H9 (cell line): ENCODE measurements at regions not wholly inside any gene's neighbourhood (a gene's known extent, or its start where the extent isn't known, plus 50 kb on each side); places are given as distances from the start of the nearest gene placed in this dataset.
"Not testable (repeated sequence)": the region's sequence is repeated elsewhere in the genome, so short reads cannot be mapped to it uniquely, and the experiment has no call there.

Experiments
- DNase-seq: peaks from one replicate; pipeline ENCODE4 v3.0.0-alpha.2; 2017
- H2AFZ ChIP-seq: one replicate; pipeline ENCODE4 v1.6.1; 2013; ENCODE audit warnings: mild to moderate bottlenecking, low read length, control low read depth, moderate library complexity
- H2AK5ac ChIP-seq: 2 replicates; pipeline ENCODE4 v1.6.1; 2013; ENCODE audit warnings: low read length, control low read depth, mixed read lengths; ENCODE audit not compliant: insufficient read length
- H2BK120ac ChIP-seq: one replicate; pipeline ENCODE4 v1.6.1; 2013; ENCODE audit warnings: low read depth, mild to moderate bottlenecking, low read length, control low read depth, inconsistent platforms; ENCODE audit not compliant: poor library complexity, severe bottlenecking
- H2BK12ac ChIP-seq: 2 replicates; pipeline ENCODE4 v1.6.1; 2013; ENCODE audit warnings: low read length, control low read depth, mixed read lengths, low read depth; ENCODE audit not compliant: insufficient read length
- H2BK15ac ChIP-seq: 2 replicates; pipeline ENCODE4 v1.6.1; 2013; ENCODE audit warnings: low read depth, low read length, control low read depth
- H2BK20ac ChIP-seq: one replicate; pipeline ENCODE4 v1.6.1; 2013; ENCODE audit warnings: low read depth, mild to moderate bottlenecking, low read length, control low read depth, inconsistent platforms; ENCODE audit not compliant: poor library complexity, severe bottlenecking
- H2BK5ac ChIP-seq: 2 replicates; pipeline ENCODE4 v1.6.1; 2013; ENCODE audit warnings: low read length, control low read depth, mixed read lengths; ENCODE audit not compliant: insufficient read length
- H3K14ac ChIP-seq: 2 replicates; pipeline ENCODE4 v1.6.1; 2013; ENCODE audit warnings: low read length, control low read depth; ENCODE audit not compliant: insufficient read depth
- H3K18ac ChIP-seq: 2 replicates; pipeline ENCODE4 v1.6.1; 2013; ENCODE audit warnings: low read depth, mild to moderate bottlenecking, mixed read lengths, low read length, control low read depth; ENCODE audit not compliant: insufficient read length
- H3K23ac ChIP-seq: 2 replicates; pipeline ENCODE4 v1.6.1; 2013; ENCODE audit warnings: low read length, control low read depth, mixed read lengths, low read depth; ENCODE audit not compliant: insufficient read length
- H3K23me2 ChIP-seq: 2 replicates; pipeline ENCODE4 v1.6.1; 2013; ENCODE audit warnings: low read depth, mild to moderate bottlenecking, mixed read lengths, low read length, control low read depth; ENCODE audit not compliant: insufficient read length, poor library complexity, severe bottlenecking
- H3K27ac ChIP-seq: 2 replicates; pipeline ENCODE4 v1.5.1; 2013; ENCODE audit warnings: low read length, control low read depth, mixed read lengths, low read depth; ENCODE audit not compliant: insufficient read length
- H3K27me3 ChIP-seq: 2 replicates; pipeline ENCODE4 v1.6.1; 2013; ENCODE audit warnings: low read length, control low read depth, inconsistent platforms; ENCODE audit not compliant: insufficient read depth
- H3K4ac ChIP-seq: 2 replicates; pipeline ENCODE4 v1.6.1; 2013; ENCODE audit warnings: low read depth, mild to moderate bottlenecking, control low read depth, inconsistent platforms, low read length, moderate library complexity
- H3K4me1 ChIP-seq: 2 replicates; pipeline ENCODE4 v1.6.1; 2013; ENCODE audit warnings: low read length, control low read depth, inconsistent platforms; ENCODE audit not compliant: insufficient read depth
- H3K4me2 ChIP-seq: 2 replicates; pipeline ENCODE4 v1.6.1; 2013; ENCODE audit warnings: low read length, control low read depth, mixed read lengths; ENCODE audit not compliant: insufficient read length, insufficient read depth
- H3K56ac ChIP-seq: 2 replicates; pipeline ENCODE4 v1.6.1; 2013; ENCODE audit warnings: low read depth, mild to moderate bottlenecking, mixed read lengths, low read length, control low read depth; ENCODE audit not compliant: insufficient read length
- H3K79me1 ChIP-seq: 2 replicates; pipeline ENCODE4 v1.6.1; 2013; ENCODE audit warnings: low read depth, mild to moderate bottlenecking, moderate library complexity, low read length, control low read depth, inconsistent platforms; ENCODE audit not compliant: insufficient read depth, poor library complexity, severe bottlenecking
- H3K79me2 ChIP-seq: 2 replicates; pipeline ENCODE4 v1.6.1; 2013; ENCODE audit warnings: low read length, control low read depth, inconsistent platforms; ENCODE audit not compliant: insufficient read depth
- H3K9ac ChIP-seq: 2 replicates; pipeline ENCODE4 v1.6.1; 2013; ENCODE audit warnings: low read length, control low read depth, mixed read lengths; ENCODE audit not compliant: insufficient read length; ENCODE audit errors: extremely low read depth
- H3K9me3 ChIP-seq: one replicate; pipeline ENCODE4 v1.6.1; 2013; ENCODE audit warnings: low read depth, low read length, inconsistent platforms; ENCODE audit not compliant: control insufficient read depth
- H3T11ph ChIP-seq: one replicate; pipeline ENCODE4 v1.6.1; 2013; ENCODE audit warnings: mild to moderate bottlenecking, low read length, control low read depth, inconsistent platforms
- H4K20me1 ChIP-seq: one replicate; pipeline ENCODE4 v1.6.1; 2013; ENCODE audit not compliant: control insufficient read depth, insufficient read length, insufficient read depth
- H4K5ac ChIP-seq: 2 replicates; pipeline ENCODE4 v1.6.1; 2013; ENCODE audit warnings: low read depth, mild to moderate bottlenecking, mixed read lengths, low read length, control low read depth; ENCODE audit not compliant: insufficient read length
- H4K8ac ChIP-seq: replicated peaks from 2 replicates; pipeline ENCODE4 v1.6.1; 2013; ENCODE audit warnings: low read length, control low read depth, mixed read lengths, low read depth; ENCODE audit not compliant: insufficient read length
- H4K91ac ChIP-seq: 2 replicates; pipeline ENCODE4 v1.6.1; 2013; ENCODE audit warnings: low read depth, mild to moderate bottlenecking, moderate library complexity, mixed read lengths, low read length, control low read depth; ENCODE audit not compliant: insufficient read length
- H3K27ac Mint-ChIP-seq, 3 experiments: 2 replicates in 2 of 3; 3 replicates in 1 of 3; pipeline ENCODE4 v1.8.0; 2020 to 2021; ENCODE audit warnings: mixed read lengths in 3 of 3, mild to moderate bottlenecking in 1 of 3, moderate library complexity in 1 of 3
- H3K27me3 Mint-ChIP-seq: 2 replicates; pipeline ENCODE4 v1.8.0; 2021; ENCODE audit warnings: low read depth, mild to moderate bottlenecking, moderate library complexity, mixed read lengths
- H3K36me3 Mint-ChIP-seq, 3 experiments: 2 replicates in 2 of 3; 3 replicates in 1 of 3; pipeline ENCODE4 v1.8.0; 2020 to 2021; ENCODE audit warnings: low read depth in 3 of 3, mixed read lengths in 3 of 3; ENCODE audit not compliant: insufficient read depth in 1 of 3
- H3K4me1 Mint-ChIP-seq, 2 experiments: 2 replicates each; pipeline ENCODE4 v1.8.0; 2020; ENCODE audit warnings: mixed read lengths in 2 of 2
- H3K4me3 Mint-ChIP-seq, 2 experiments: 2 replicates in 1 of 2; 3 replicates in 1 of 2; pipeline ENCODE4 v1.8.0; 2020 to 2021; ENCODE audit warnings: mild to moderate bottlenecking in 2 of 2, mixed read lengths in 2 of 2, moderate library complexity in 1 of 2
- H3K9me3 Mint-ChIP-seq, 2 experiments: 2 replicates in 1 of 2; 3 replicates in 1 of 2; pipeline ENCODE4 v1.8.0; 2020; ENCODE audit warnings: mild to moderate bottlenecking in 2 of 2, mixed read lengths in 2 of 2, moderate library complexity in 1 of 2
- WGBS: extraction: QIAGEN DNeasy Blood & Tissue Kit; methylation state at CpG from one replicate; pipeline ENCODE4 v1.1.7; 2013; ENCODE audit warnings: missing lambda C conversion rate, low lambda C conversion rate, mixed read lengths; ENCODE audit not compliant: insufficient read length; ENCODE audit errors: extremely low coverage; 5-methylcytosine and 5-hydroxymethylcytosine counted together
- TF ChIP-seq, protein P1 (sequence below): fragments of 200-600 bp; sonication (generic); conservative IDR thresholded peaks from 3 replicates; pipeline ENCODE4 v1.8.0; 2021; ENCODE audit warnings: antibody characterized with exemption, mild to moderate bottlenecking

DNA sequence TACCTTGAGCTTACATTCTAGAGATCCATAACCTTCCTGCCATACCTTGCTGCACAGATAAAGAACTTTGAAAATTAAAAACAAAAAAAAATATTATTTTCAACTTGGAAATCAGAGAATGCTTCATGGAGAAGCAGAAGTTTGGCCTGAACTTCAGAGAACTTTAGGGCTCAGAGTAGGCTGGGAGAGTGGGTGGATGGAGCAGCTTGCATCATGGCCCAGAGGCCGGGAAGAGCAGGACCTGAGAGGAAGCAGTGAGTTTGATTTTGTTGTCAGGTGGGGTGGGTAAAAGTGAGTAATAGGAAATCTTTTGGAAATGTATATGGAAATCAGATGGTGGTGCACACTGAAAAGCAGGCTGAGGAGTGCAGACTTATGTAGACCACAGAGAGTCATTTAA, 228.5 kb upstream of the KRR1 start:
- DNase-seq, result no peak
- Histone ChIP-seq H3K9ac (no peak overlapping the region), H3K9me3 (no peaks in the 10 kb centered on the region), H4K8ac (no peak overlapping the region), H2BK20ac (no peak overlapping the region), H2AFZ (no peak overlapping the region), H2BK15ac (no peak overlapping the region), H3K27me3 (no peaks in the 10 kb centered on the region), H2AK5ac (no peak overlapping the region), H3K14ac (no peak overlapping the region), H3K79me2 (no peaks in the 10 kb centered on the region), H3K23me2 (no peaks in the 10 kb centered on the region), H3K27ac (no peak overlapping the region), H4K20me1 (no peaks in the 10 kb centered on the region), H3K4me1 (peaks cover 3% of the 10 kb centered on the region; the same call in 1 of the 2 replicates), H4K5ac (no peak overlapping the region), H3K18ac (no peak overlapping the region), H2BK12ac (no peak overlapping the region), H3K56ac (no peak overlapping the region), H3K23ac (no peak overlapping the region), H3K4ac (no peak overlapping the region), H4K91ac (no peak overlapping the region), H3T11ph (no peak overlapping the region), H2BK120ac (no peak overlapping the region), H2BK5ac (no peak overlapping the region), H3K79me1 (no peaks in the 10 kb centered on the region), H3K4me2 (no peak overlapping the region)
- TF ChIP-seq, protein P1, sequence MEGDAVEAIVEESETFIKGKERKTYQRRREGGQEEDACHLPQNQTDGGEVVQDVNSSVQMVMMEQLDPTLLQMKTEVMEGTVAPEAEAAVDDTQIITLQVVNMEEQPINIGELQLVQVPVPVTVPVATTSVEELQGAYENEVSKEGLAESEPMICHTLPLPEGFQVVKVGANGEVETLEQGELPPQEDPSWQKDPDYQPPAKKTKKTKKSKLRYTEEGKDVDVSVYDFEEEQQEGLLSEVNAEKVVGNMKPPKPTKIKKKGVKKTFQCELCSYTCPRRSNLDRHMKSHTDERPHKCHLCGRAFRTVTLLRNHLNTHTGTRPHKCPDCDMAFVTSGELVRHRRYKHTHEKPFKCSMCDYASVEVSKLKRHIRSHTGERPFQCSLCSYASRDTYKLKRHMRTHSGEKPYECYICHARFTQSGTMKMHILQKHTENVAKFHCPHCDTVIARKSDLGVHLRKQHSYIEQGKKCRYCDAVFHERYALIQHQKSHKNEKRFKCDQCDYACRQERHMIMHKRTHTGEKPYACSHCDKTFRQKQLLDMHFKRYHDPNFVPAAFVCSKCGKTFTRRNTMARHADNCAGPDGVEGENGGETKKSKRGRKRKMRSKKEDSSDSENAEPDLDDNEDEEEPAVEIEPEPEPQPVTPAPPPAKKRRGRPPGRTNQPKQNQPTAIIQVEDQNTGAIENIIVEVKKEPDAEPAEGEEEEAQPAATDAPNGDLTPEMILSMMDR, result no peak
- no peak overlapping the region for H3K4me3 Mint-ChIP-seq
- H3K36me3 Mint-ChIP-seq, result no peaks in the 10 kb centered on the region; a peak in 1 of 7 replicates
- WGBS, result no CpG with 5 or more reads among the region's 1 CpG
- H3K4me1 Mint-ChIP-seq, result peaks cover 4 to 6% of the 10 kb centered on the region in 2 experiments; a peak in 3 of 4 replicates
- H3K9me3 Mint-ChIP-seq, result no peaks in the 10 kb centered on the region; a peak in 1 of 5 replicates
- peak overlapping the region in 1 of 3 experiments; percentile 0; a peak in 2 of 7 replicates for H3K27ac Mint-ChIP-seq
- no peaks in the 10 kb centered on the region for H3K27me3 Mint-ChIP-seq

DNA sequence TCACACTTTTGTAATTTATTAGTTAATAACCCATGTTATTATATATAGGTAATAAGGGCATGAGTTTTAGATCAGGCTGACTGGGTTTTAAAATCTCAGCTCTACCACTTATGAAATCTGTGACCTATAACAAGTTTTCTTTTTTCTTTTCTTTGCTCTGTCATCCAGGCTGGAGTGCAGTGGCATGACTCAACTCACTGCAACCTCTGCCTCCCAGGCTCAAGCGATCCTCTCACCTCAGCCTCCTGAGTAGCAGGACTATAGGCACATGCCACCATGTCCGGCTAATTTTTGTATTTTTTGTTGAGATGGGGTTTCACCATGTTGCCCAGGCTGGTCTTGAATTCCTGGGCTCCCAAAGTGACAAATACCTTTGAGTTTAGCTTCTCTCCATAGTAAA, 227.7 kb upstream of the KRR1 start:
- H2BK120ac ChIP-seq, H3K4me1 Mint-ChIP-seq, H3K4me3 Mint-ChIP-seq, H3K27ac ChIP-seq, H3K9ac ChIP-seq, H3K9me3 Mint-ChIP-seq, H3K23me2 ChIP-seq, H2AK5ac ChIP-seq, H3K18ac ChIP-seq, H3T11ph ChIP-seq, H3K14ac ChIP-seq, H3K27me3 ChIP-seq, H3K9me3 ChIP-seq, DNase-seq, H4K20me1 ChIP-seq, H4K8ac ChIP-seq, H3K23ac ChIP-seq, H3K36me3 Mint-ChIP-seq, H2BK12ac ChIP-seq, H3K79me1 ChIP-seq, H2BK15ac ChIP-seq, H3K27ac Mint-ChIP-seq, H3K4me2 ChIP-seq, H3K27me3 Mint-ChIP-seq, H3K4me1 ChIP-seq, H3K56ac ChIP-seq, H3K79me2 ChIP-seq, H4K5ac ChIP-seq, H3K4ac ChIP-seq, H2BK5ac ChIP-seq, H4K91ac ChIP-seq, H2AFZ ChIP-seq, H2BK20ac ChIP-seq: not testable (repeated sequence)
- WGBS, result no CpG with 5 or more reads among the region's 2 CpGs
